Activated T-cell treated with anti-CD3 and anti-CD28 coated beads, Interleukin-2, amount 50 U/mL, for 48 hours (primary cell): ENCODE measurements at regions not wholly inside any gene's neighbourhood (a gene's known extent, or its start where the extent isn't known, plus 50 kb on each side); places are given as distances from the start of the nearest gene placed in this dataset.

Source experiments
- DNase-seq, 2 experiments: peaks; one replicate each; pipeline ENCODE4 v3.0.0-alpha.2; 2020

GRCh38 chr5:82800826-82801225, 276.4 kb downstream of the TMEM167A start:
- DNase-seq = no peak

GRCh38 chr5:82799361-82800077, 277.7 kb downstream of the TMEM167A start:
- no peak for DNase-seq

- DNase-seq = no peak
Measured at GRCh38 chr5:82798676-82799075, 278.5 kb downstream of the TMEM167A start.

- no peak for DNase-seq
Measured at GRCh38 chr5:82796643-82797416, 280.4 kb downstream of the TMEM167A start.

GRCh38 chr5:82794876-82795275, 282.3 kb downstream of the TMEM167A start:
- DNase-seq = no peak

- DNase-seq = peak; percentile 49 to 51
Measured at GRCh38 chr5:82793808-82794419, 283.3 kb downstream of the TMEM167A start.

- DNase-seq = no peak
Measured at GRCh38 chr5:82792096-82792495, 285.1 kb downstream of the TMEM167A start.

GRCh38 chr5:82789095-82789494, 288.1 kb downstream of the TMEM167A start:
- DNase-seq = no peak

- DNase-seq = no peak
Measured at GRCh38 chr5:82786748-82787147, 290.4 kb downstream of the TMEM167A start.

- DNase-seq = no peak
Measured at GRCh38 chr5:82785882-82786509, 291.2 kb downstream of the TMEM167A start.

GRCh38 chr5:82785456-82785855, 291.7 kb downstream of the TMEM167A start:
- no peak for DNase-seq

- DNase-seq = no peak
Measured at GRCh38 chr5:82784521-82784920, 292.7 kb downstream of the TMEM167A start.

GRCh38 chr5:82777106-82777505, 300.1 kb downstream of the TMEM167A start:
- DNase-seq = no peak

- DNase-seq = no peak
Measured at GRCh38 chr5:82772281-82772680, 304.9 kb downstream of the TMEM167A start.

GRCh38 chr5:82766206-82766605, 311.0 kb downstream of the TMEM167A start:
- DNase-seq = no peak

- DNase-seq = no peak
Measured at GRCh38 chr5:82765765-82766164, 311.4 kb downstream of the TMEM167A start.

- DNase-seq = no peak
Measured at GRCh38 chr5:82760856-82761255, 316.3 kb downstream of the TMEM167A start.

GRCh38 chr5:82758881-82759280, 318.3 kb downstream of the TMEM167A start:
- DNase-seq = no peak

- no peak for DNase-seq
Measured at GRCh38 chr5:82754759-82755158, 322.4 kb downstream of the TMEM167A start.

GRCh38 chr5:82754036-82754746, 323.0 kb downstream of the TMEM167A start:
- DNase-seq = no peak

GRCh38 chr5:82753374-82753773, 323.8 kb downstream of the TMEM167A start:
- DNase-seq = no peak

GRCh38 chr5:82749461-82749820, 327.8 kb downstream of the TMEM167A start:
- DNase-seq = no peak
